H1 (cell line): ENCODE measurements at regions not wholly inside any gene's neighbourhood (a gene's known extent, or its start where the extent isn't known, plus 50 kb on each side); places are given as distances from the start of the nearest gene placed in this dataset.

Source experiments
- CTCF ChIA-PET: fragments of 300-600 bp; sonication (Branson Sonifier 250); formaldehyde crosslinking; loops from one replicate; lab custom pipeline; 2021; ENCODE audit not compliant: partially characterized antibody; lab: Charles Lee
- POLR2A ChIA-PET: fragments of 300-600 bp; sonication (Branson Sonifier 250); formaldehyde crosslinking; loops from one replicate; lab custom pipeline; 2021; ENCODE audit warnings: inconsistent platforms; ENCODE audit not compliant: partially characterized antibody; lab: Charles Lee
- DNase-seq, 2 experiments: peaks; one replicate each; pipeline versions ENCODE4 v3.0.0 to v3.0.0-alpha.2; 2010 to 2022; ENCODE audit warnings: low spot score in 2 of 2, low read depth in 1 of 2, mixed read lengths in 1 of 2
- FAIRE-seq: peaks from 2 replicates; lab custom pipeline; 2011; peaks lifted over from hg19 to GRCh38; lab: Jason Lieb, UNC
- H2AFZ ChIP-seq: 2 replicates; pipeline ENCODE4 v1.8.1; 2012; ENCODE audit warnings: low read length, inconsistent platforms
- H2AK5ac ChIP-seq: 2 replicates; pipeline ENCODE4 v1.6.1; 2013; ENCODE audit warnings: low read depth, low read length
- H2BK120ac ChIP-seq: replicated peaks from 2 replicates; pipeline ENCODE3; 2013; ENCODE audit warnings: low read depth, low read length, inconsistent platforms
- H2BK12ac ChIP-seq: 2 replicates; pipeline ENCODE4 v1.6.1; 2013; ENCODE audit warnings: low read depth, low read length
- H2BK15ac ChIP-seq: 2 replicates; pipeline ENCODE4 v1.6.1; 2013; ENCODE audit warnings: low read length
- H2BK20ac ChIP-seq: 2 replicates; pipeline ENCODE4 v1.6.1; 2013; ENCODE audit warnings: low read length
- H2BK5ac ChIP-seq: 2 replicates; pipeline ENCODE4 v1.6.1; 2013; ENCODE audit warnings: low read depth, low read length
- H3K14ac ChIP-seq: 2 replicates; pipeline ENCODE4 v1.6.1; 2013; ENCODE audit warnings: inconsistent platforms; ENCODE audit not compliant: insufficient read length
- H3K18ac ChIP-seq: 2 replicates; pipeline ENCODE4 v1.6.1; 2013; ENCODE audit warnings: low read length; ENCODE audit errors: extremely low read depth
- H3K23ac ChIP-seq: 2 replicates; pipeline ENCODE4 v1.6.1; 2013; ENCODE audit warnings: inconsistent platforms; ENCODE audit not compliant: insufficient read length
- H3K23me2 ChIP-seq: 2 replicates; pipeline ENCODE4 v1.6.1; 2013; ENCODE audit warnings: low read depth, low read length
- H3K27ac ChIP-seq: 2 replicates; pipeline ENCODE4 v1.6.1; 2011; ENCODE audit warnings: low read depth, low read length, inconsistent platforms
- H3K27me3 ChIP-seq, 4 experiments: replicated peaks in 1 of 4; 1 replicate in 1 of 4; 2 replicates in 3 of 4; pipeline versions ENCODE4 v1.6.1 to v1.8.1; 2011 to 2013; ENCODE audit warnings: low read length in 3 of 4, mild to moderate bottlenecking in 3 of 4, inconsistent platforms in 2 of 4, mixed read lengths in 2 of 4, moderate library complexity in 1 of 4; ENCODE audit not compliant: control insufficient read depth in 3 of 4, insufficient read depth in 3 of 4; ENCODE audit errors: extremely low read depth in 1 of 4
- H3K36me3 ChIP-seq, 4 experiments: 2 replicates each; pipeline versions ENCODE4 v1.6.1 to v1.8.1; 2011 to 2013; ENCODE audit warnings: mild to moderate bottlenecking in 4 of 4, low read length in 3 of 4, moderate library complexity in 2 of 4, control low read depth in 1 of 4, inconsistent platforms in 1 of 4; ENCODE audit not compliant: insufficient read depth in 4 of 4, control insufficient read depth in 2 of 4
- H3K4ac ChIP-seq: replicated peaks from 2 replicates; pipeline ENCODE3; 2013; ENCODE audit warnings: low read length, low read depth, mixed read lengths, inconsistent platforms; ENCODE audit not compliant: insufficient read length
- H3K4me1 ChIP-seq, 4 experiments: replicated peaks in 1 of 4; 1 replicate in 1 of 4; 2 replicates in 3 of 4; pipeline versions ENCODE4 v1.6.1 to v1.8.1; 2011 to 2013; ENCODE audit warnings: low read length in 3 of 4, inconsistent platforms in 2 of 4, mixed read lengths in 1 of 4; ENCODE audit not compliant: insufficient read depth in 4 of 4, control insufficient read depth in 3 of 4
- H3K4me2 ChIP-seq, 2 experiments: 2 replicates each; pipeline versions ENCODE4 v1.6.1 to v1.8.1; 2011 to 2013; ENCODE audit warnings: low read depth in 2 of 2, low read length in 2 of 2, control low read depth in 1 of 2, inconsistent platforms in 1 of 2, mild to moderate bottlenecking in 1 of 2; ENCODE audit not compliant: insufficient read depth in 1 of 2
- H3K4me3 ChIP-seq, 4 experiments: fragments of 200-600, 300-600 bp in 1 of 4; sonication (generic), shearing (Covaris generic), sonication (Bioruptor Twin) in 1 of 4; 2 replicates each; pipeline versions ENCODE4 v1.5.1 to v1.8.1; 2011 to 2016; ENCODE audit warnings: low read length in 4 of 4, low read depth in 3 of 4, control low read depth in 2 of 4, inconsistent platforms in 2 of 4, mild to moderate bottlenecking in 2 of 4, mixed read lengths in 1 of 4, moderate library complexity in 1 of 4; ENCODE audit not compliant: insufficient read depth in 2 of 4; ENCODE audit errors: extremely low read depth in 1 of 4
- H3K56ac ChIP-seq: replicated peaks from 2 replicates; pipeline ENCODE3; 2013; ENCODE audit warnings: low read depth, mild to moderate bottlenecking, mixed read lengths, low read length, inconsistent platforms; ENCODE audit not compliant: insufficient read length
- H3K79me1 ChIP-seq: 2 replicates; pipeline ENCODE4 v1.6.1; 2013; ENCODE audit warnings: low read depth, low read length, control low read depth
- H3K79me2 ChIP-seq, 2 experiments: 2 replicates each; pipeline versions ENCODE4 v1.6.1 to v1.8.1; 2012 to 2013; ENCODE audit warnings: low read length in 2 of 2, mild to moderate bottlenecking in 2 of 2, inconsistent platforms in 1 of 2; ENCODE audit not compliant: insufficient read depth in 2 of 2, control insufficient read depth in 1 of 2
- H3K9ac ChIP-seq, 4 experiments: replicated peaks in 1 of 4; 1 replicate in 1 of 4; 2 replicates in 3 of 4; pipeline versions ENCODE4 v1.6.1 to v1.8.1; 2011 to 2013; ENCODE audit warnings: low read depth in 3 of 4, low read length in 3 of 4, control low read depth in 2 of 4, mild to moderate bottlenecking in 2 of 4, moderate library complexity in 2 of 4, inconsistent platforms in 1 of 4; ENCODE audit errors: extremely low read depth in 1 of 4
- H3K9me3 ChIP-seq, 2 experiments: 2 replicates each; pipeline versions ENCODE4 v1.6.1 to v1.8.1; 2012 to 2013; ENCODE audit warnings: mild to moderate bottlenecking in 2 of 2, moderate library complexity in 2 of 2, control low read depth in 1 of 2, inconsistent platforms in 1 of 2, low read depth in 1 of 2, low read length in 1 of 2, mixed read lengths in 1 of 2; ENCODE audit not compliant: insufficient read depth in 2 of 2
- H4K20me1 ChIP-seq, 2 experiments: replicated peaks in 1 of 2; 2 replicates each; pipeline versions ENCODE3 to v1.8.1; 2011 to 2013; ENCODE audit warnings: inconsistent platforms in 2 of 2, low read length in 2 of 2, mild to moderate bottlenecking in 1 of 2; ENCODE audit not compliant: insufficient read depth in 2 of 2, control insufficient read depth in 1 of 2
- H4K5ac ChIP-seq: 2 replicates; pipeline ENCODE4 v1.6.1; 2013; ENCODE audit warnings: low read length, low read depth, mixed read lengths, inconsistent platforms; ENCODE audit not compliant: insufficient read length
- H4K8ac ChIP-seq: 2 replicates; pipeline ENCODE4 v1.8.0; 2013; ENCODE audit warnings: mild to moderate bottlenecking, moderate library complexity, low read length, inconsistent platforms; ENCODE audit not compliant: insufficient read depth; ENCODE audit errors: extremely low read depth
- H4K91ac ChIP-seq: replicated peaks from 2 replicates; pipeline ENCODE3; 2013; ENCODE audit warnings: low read length, mixed read lengths, inconsistent platforms; ENCODE audit not compliant: insufficient read length
- EGR1 ChIP-seq: IDR thresholded peaks from 2 replicates; pipeline ENCODE4 v1.6.1; 2011; ENCODE audit warnings: low read depth, low read length, borderline replicate concordance
- NRF1 ChIP-seq: IDR thresholded peaks from 2 replicates; pipeline ENCODE4 v1.6.1; 2011; ENCODE audit warnings: mild to moderate bottlenecking, low read depth, low read length, improper control_type of control experiment
- PHF8 ChIP-seq: fragments of 200-600 bp; sonication (generic); conservative IDR thresholded peaks from 2 replicates; pipeline ENCODE4 v1.7.1; 2012; ENCODE audit warnings: low read depth, mild to moderate bottlenecking, inconsistent platforms, low read length, moderate library complexity
- SIRT6 ChIP-seq: IDR thresholded peaks from one replicate; pipeline ENCODE4 v1.7.1; 2012; ENCODE audit warnings: low read length, inconsistent platforms
- SIX5 ChIP-seq: IDR thresholded peaks from 2 replicates; pipeline ENCODE4 v1.6.1; 2011; ENCODE audit warnings: mild to moderate bottlenecking, low read depth, low read length
- SP4 ChIP-seq: IDR thresholded peaks from 2 replicates; pipeline ENCODE4 v1.6.1; 2012; ENCODE audit warnings: low read length, inconsistent platforms
- TBP ChIP-seq: IDR thresholded peaks from 2 replicates; pipeline ENCODE4 v1.6.1; 2011; ENCODE audit warnings: low read depth, low read length, improper control_type of control experiment
- YY1 ChIP-seq: IDR thresholded peaks from 2 replicates; pipeline ENCODE4 v1.6.1; 2011; ENCODE audit warnings: low read depth, mild to moderate bottlenecking, low read length

DNA sequence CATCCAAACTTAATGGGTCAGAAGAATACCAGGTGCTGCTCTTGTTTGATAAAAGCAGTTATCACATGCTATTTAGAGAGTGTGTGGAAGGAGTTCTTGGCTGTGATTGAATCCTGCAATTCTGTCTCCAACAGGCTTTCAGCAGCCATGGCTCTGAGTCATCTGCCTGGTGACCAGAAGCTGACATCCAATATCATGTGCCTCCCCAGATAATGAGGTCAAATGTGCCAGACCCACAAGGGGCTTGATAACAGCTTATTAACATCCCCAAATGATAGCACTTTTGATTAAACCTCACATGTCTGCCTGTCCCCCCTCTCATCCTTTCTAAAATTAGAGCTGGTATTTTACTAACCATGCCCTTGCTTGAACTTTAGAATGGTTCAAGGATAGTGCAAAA lies 175.7 kb upstream of the PLN start:
- no peak overlapping the region for H3K18ac ChIP-seq
- DNase-seq (no peak), FAIRE-seq (no peak)
- no peak overlapping the region for H3K4me2 ChIP-seq
- H3K27ac ChIP-seq = no peak overlapping the region
- no peak overlapping the region for H3K4ac ChIP-seq
- H3K23ac ChIP-seq = no peak overlapping the region
- H3K27me3 ChIP-seq = no peaks in the 10 kb centered on the region
- H4K91ac ChIP-seq = no peak overlapping the region
- H2AFZ ChIP-seq = no peak overlapping the region
- CTCF ChIA-PET = interaction anchor here (0.8 to 1.9 kb wide), 3 partner anchors 12 to 193 kb away, joined by 3 to 4 read pairs (median 4); no protein-coding TSS in a partner anchor
- no peaks in the 10 kb centered on the region for H3K79me1 ChIP-seq
- no peak overlapping the region for H4K8ac ChIP-seq
- no peak overlapping the region for H4K5ac ChIP-seq
- POLR2A ChIA-PET = no interaction called here
- no peak overlapping the region for H2BK120ac ChIP-seq
- no peaks in the 10 kb centered on the region for H3K4me1 ChIP-seq
- H2AK5ac ChIP-seq = no peak overlapping the region
- H3K9ac ChIP-seq = no peak overlapping the region
- H2BK5ac ChIP-seq = no peak overlapping the region
- no peaks in the 10 kb centered on the region for H4K20me1 ChIP-seq
- H2BK12ac ChIP-seq = no peak overlapping the region
- TF ChIP-seq TBP (no peak), EGR1 (no peak), SIRT6 (no peak), SP4 (no peak), NRF1 (no peak), PHF8 (no peak), SIX5 (no peak), YY1 (no peak)
- H3K36me3 ChIP-seq = no peaks in the 10 kb centered on the region
- H3K56ac ChIP-seq = no peak overlapping the region
- peaks cover 0 to 4% of the 10 kb centered on the region in 2 experiments; a peak in 1 of 4 replicates for H3K9me3 ChIP-seq
- H2BK15ac ChIP-seq = no peak overlapping the region
- H3K4me3 ChIP-seq = no peak overlapping the region
- no peak overlapping the region for H3K14ac ChIP-seq
- no peak overlapping the region for H2BK20ac ChIP-seq
- H3K79me2 ChIP-seq = no peaks in the 10 kb centered on the region
- no peaks in the 10 kb centered on the region; the same call in 1 of the 2 replicates for H3K23me2 ChIP-seq
